Activated naive CD4-positive, alpha-beta T cell (primary cell): ENCODE measurements at regions not wholly inside any gene's neighbourhood (a gene's known extent, or its start where the extent isn't known, plus 50 kb on each side); places are given as distances from the start of the nearest gene placed in this dataset.

ENCODE experiments used
- DNase-seq, 4 experiments: peaks; one replicate each; lab custom pipeline; 2025; lab: John Stamatoyannopoulos, UW

DNA sequence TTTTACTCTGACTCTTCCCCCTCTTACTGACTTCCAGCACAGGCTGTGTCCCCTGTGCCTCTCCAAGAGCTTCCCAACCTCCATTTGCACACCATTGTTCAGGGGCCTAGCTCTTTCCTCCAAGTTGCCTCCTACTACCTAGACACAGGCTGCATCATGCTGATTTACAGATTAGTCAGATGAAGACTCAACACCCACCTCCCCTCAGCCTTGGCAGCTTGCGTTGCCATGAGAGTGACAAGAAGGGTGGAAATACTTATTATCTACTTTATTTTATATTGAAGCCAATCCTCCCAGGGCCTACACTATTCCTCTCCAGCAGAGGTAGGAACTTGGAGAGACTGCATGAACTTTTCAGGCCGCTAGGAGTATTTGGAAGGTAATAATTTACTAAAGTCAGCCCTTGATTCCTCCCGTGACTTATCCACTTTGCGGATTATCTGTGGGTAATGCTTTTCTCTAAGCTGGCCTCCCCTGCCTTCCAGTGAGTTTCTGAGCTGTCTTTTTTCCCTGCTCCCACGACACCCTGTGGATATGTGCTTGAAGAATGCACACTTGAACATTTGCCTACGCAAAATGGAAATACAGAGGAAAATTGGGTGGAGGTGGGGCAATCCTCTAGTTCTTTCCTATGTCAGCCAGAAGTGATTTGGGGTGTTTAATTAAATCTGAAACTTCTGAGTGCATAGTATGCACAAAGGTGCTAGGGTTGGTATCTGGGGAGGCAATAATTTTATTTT is 74.1 kb upstream of the TMEM164 start:
- DNase-seq: no peak

DNA sequence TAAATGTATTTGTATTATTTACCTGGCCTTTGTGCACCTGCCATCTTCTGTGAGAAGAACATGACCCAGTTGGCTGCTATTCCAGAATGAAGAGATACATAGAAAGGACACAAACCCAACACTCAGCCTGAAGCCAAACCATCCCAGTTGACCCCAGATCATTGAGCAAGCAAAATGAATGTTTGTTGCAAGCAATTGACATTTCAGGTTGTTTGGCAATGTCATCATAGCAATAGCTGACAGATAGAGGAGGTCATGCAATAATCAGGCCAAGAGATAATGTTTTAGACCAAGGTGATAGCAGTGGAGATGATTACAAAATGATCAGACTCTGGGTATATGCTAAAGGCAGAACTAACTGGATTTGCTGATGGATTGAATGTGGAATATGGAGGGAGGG is 71.2 kb upstream of the TMEM164 start:
- no peak for DNase-seq

DNA sequence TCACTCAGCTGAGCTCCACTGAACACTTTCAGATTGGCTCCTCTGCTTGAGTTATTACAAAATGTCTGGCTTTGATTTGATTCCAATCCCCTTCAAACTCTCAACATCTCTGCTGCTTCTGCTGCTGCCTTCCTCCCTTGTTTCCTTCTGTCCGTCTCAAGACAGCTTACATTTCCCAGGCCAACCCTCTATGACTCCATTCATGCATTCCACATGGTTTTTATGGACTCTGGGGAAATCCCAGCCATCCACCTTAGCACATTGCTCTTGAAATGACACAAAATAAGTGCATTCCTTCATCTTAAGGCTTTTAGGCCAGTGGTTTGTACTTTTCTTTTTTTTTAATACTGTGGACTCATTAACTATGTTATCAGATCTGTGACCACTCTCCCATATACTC is 68.5 kb upstream of the TMEM164 start:
- DNase-seq: no peak

DNA sequence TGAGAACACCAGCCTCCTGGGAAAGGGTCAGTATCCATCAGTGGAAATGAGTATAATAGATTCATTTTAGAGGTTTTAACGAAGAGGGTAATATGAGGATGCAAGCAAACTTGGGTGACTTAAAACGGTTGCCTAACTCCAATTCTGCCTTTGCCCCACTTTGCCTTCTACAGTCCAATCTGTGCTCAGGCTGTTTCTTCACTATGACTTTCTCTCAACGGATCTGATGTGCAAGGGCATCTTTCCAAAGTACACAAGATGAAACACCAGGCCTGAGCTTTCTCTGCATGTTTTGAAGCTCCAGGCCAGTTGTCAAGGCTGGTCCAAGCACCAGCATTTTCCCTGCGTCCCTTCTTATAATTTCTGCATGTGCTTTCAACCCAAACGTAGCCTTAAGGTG is 68.0 kb upstream of the TMEM164 start:
- DNase-seq: no peak

DNA sequence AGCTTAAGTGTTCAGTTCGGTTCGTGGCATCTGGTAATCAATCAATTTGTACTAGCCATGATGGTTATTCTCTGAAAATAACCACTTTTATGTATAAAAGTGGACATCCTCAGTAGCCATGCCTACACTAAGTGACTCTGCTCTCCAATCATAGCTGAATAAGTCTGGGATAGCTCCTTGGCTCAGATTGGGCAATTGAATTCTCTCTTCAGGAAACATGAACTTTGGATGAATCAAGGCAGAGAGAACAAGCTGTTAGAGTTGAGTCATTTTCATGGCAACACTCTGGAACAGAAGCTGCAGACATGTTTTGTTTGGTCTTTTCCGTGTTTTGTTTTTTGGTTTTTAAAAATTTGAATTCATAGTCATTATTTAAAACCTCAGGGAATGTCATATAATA is 66.8 kb upstream of the TMEM164 start:
- DNase-seq: no peak

DNA sequence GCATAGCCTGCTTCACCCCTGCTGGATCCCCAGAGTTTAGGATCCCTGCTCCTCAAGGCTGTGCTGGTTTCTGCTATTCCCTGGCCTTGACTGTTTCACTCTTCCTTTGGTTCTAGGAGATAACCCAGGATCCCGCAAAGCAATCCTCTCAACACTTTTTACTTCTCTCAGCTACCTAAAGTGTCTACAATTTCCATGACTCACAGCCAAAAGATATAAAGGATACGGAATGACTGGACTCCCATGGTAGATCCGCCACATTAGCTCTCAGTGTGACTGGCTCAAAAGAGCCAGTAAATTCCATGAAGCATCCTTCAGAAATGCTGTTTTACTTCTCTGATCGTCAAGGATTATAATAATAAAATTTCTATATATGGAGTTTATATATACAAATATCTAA is 66.3 kb upstream of the TMEM164 start:
- DNase-seq: no peak

DNA sequence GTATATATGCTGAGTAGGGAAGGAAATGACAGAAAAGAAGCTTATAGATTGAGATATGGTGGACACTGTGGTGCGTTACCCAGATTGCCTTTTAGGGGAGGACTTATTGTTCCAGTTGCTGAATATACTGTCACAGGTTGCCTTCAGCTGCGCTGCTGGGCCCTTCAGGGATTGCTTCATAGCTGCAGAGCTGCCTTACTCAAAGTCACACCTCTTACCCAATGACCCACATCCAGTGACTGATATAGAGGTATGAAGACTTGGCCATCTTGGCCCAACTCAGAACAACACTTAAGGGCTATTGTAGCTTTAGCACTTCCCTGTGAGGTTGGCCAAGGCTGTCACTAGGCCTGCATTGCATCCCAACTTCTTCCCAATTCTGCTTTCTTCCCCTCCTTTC is 63.4 kb upstream of the TMEM164 start:
- no peak for DNase-seq

DNA sequence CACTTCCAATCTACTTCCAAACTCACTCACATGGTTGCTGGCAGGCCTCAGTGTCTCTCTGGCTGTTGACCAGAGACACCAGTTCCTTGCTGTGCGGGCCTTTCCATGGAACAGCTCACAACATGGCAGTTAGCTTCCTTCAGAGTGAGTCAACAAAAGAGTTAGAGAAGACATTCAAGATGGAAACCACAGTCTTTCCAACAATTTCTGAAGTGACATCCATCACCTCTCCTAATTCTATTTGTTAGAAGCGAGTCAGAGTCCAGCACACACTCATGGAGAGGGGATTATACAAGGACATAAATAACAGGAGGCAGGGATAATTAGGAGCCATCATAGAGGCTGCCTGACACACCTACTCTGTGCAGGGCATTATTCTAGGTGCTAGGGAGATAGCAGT is 62.5 kb upstream of the TMEM164 start:
- no peak for DNase-seq

DNA sequence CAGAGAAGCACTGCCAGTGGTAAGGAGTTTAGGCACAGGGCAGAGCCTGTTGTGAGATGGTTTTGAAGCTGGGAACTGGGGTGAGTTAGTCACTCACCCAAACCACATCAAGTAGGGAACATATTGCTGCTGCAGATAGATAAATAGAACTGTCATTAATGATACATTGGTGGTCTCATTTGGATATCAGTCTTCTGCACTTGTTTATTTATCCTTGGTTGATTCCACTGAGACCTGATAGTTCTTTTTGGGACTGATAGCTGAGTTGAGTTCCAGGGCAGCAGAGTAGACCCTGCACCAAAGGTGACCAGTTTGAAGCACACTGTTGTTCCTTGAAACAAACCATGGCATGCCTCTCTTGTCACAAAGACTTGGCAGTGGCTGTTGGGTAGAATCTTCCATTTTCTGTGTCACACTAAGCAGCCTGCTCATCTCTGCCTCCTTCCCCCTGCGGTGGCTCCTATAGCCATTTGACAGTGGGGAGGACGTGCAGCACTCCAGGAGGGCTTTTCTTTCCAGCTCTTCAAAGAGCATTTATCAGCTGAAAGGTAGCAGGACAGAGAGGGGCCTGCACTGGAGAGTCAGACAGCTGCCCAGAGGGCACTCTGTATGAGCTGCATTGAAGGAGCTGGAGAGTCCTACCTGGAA is 59.7 kb upstream of the TMEM164 start:
- DNase-seq: no peak

DNA sequence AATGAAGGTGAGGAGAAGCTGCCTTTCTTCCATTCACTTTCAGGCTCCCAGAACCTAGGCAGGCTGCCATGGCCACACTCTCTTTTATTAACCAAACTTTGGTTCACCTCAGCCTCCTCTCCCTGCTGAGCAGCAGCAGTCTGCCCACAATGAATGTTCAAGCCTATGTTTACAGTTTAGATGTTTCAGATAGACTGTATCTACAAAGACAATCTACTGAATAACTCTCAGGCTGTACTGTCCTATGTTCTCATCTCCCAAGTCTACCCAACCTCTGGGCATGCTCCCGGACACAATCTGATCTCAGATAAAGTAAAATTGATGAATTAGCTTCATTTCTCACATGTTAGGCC is 59.2 kb upstream of the TMEM164 start:
- no peak for DNase-seq

DNA sequence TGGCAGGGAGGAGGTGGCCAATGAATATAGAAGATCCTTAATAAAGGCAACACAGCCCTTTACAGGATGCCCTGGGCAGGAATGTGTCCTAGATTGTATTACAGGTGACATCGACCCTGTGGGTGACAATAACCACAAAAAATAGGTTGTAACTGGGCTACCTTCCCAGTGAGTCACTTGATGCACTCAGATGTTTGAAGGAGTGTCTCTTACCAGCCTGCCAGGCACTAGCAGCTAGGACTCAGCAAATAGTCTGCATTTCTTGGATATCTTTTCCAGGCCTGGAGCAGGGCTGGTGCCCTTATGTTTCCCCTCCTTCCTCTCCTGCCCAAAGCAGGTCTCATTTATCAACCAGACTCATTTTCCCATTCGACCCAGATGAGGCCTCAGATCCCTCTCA is 50.9 kb upstream of the TMEM164 start:
- no peak for DNase-seq

DNA sequence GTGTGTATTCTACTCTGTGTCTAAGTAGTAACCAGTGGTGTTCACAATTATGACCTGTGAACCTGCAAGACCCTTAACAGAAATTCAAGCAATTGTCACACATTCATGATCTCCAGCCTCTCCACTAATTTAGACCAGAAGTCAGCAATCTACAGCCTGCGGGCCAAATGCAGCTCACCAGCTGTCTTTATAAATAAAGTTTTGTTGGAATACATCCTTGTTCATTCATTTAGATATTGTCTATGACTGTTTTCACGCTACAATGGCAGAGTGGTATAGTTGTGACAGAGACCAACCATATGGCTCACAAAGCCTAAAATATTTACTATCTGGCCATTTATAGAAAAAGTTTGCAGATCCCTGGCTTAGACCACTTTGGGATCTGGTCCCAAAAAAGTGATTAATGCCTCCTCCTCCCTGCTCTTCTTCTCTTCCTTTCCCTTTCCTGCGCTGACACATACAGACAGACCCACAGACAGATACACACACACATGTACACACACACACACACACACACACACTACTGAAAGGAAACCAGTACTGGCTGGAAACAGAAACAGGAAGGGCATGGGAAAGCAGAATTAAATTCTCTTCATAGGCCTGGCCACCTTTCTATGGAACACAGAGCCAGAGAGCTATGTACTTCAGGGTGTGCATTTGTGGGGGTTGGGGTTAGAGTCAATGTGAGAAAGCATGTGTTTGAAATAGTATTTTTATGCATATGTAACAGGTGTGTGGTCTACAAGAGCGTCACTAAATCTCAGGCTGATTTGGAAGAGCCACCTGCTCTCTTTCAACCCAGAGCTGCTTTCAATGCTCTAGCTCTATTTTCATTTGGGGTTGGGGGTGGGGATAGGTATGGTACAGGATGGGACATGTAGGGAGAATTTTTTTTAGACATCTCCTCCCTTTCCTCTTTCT is 49.7 kb upstream of the TMEM164 start:
- no peak for DNase-seq
